ENCODE measurements at regions not wholly inside any gene's neighbourhood (a gene's known extent, or its start where the extent isn't known, plus 50 kb on each side); places are given as distances from the start of the nearest gene placed in this dataset.

GRCh38 chr5:50964746-50965653 is 298.6 kb downstream of the PARP8 start:
- DNase-seq = no peak

- DNase-seq = no peak
Observed at GRCh38 chr5:50965654-50966375, 299.4 kb downstream of the PARP8 start.

- peak; percentile 55 for DNase-seq
Observed at GRCh38 chr5:50967009-50967562, 300.6 kb downstream of the PARP8 start.

- peak; percentile 53 for DNase-seq
Observed at GRCh38 chr5:50967563-50968355, 301.3 kb downstream of the PARP8 start.

- peak; percentile 47 for DNase-seq
Observed at GRCh38 chr5:50968356-50969149, 302.1 kb downstream of the PARP8 start.

- no peak for DNase-seq
Observed at GRCh38 chr5:50969151-50970031, 303.0 kb downstream of the PARP8 start.

GRCh38 chr5:50975840-50976239 is 309.4 kb downstream of the PARP8 start:
- DNase-seq = no peak

- DNase-seq = no peak
Observed at GRCh38 chr5:50978924-50979323, 312.5 kb downstream of the PARP8 start.

- no peak for DNase-seq
Observed at GRCh38 chr5:50984640-50985039, 318.2 kb downstream of the PARP8 start.

- DNase-seq = no peak
Observed at GRCh38 chr5:50990296-50990924, 324.0 kb downstream of the PARP8 start.

- DNase-seq = no peak
Observed at GRCh38 chr5:50995285-50995942, 329.0 kb downstream of the PARP8 start.

GRCh38 chr5:51001227-51001923 is 334.9 kb downstream of the PARP8 start:
- DNase-seq = no peak

GRCh38 chr5:51002368-51002767 is 335.9 kb downstream of the PARP8 start:
- no peak for DNase-seq

- DNase-seq = no peak
Observed at GRCh38 chr5:51013036-51013435, 346.6 kb downstream of the PARP8 start.

GRCh38 chr5:51018423-51018822 is 352.0 kb downstream of the PARP8 start:
- DNase-seq = no peak

GRCh38 chr5:51024263-51024662 is 357.8 kb downstream of the PARP8 start:
- DNase-seq = no peak

GRCh38 chr5:51027271-51027670 is 356.0 kb upstream of the ISL1 start:
- no peak for DNase-seq

GRCh38 chr5:51028394-51028793 is 354.9 kb upstream of the ISL1 start:
- DNase-seq = no peak

GRCh38 chr5:51033215-51033614 is 350.0 kb upstream of the ISL1 start:
- DNase-seq = no peak
